Activated B cell treated with CpG ODN at 0.5 μM for 24 hours (primary cell): ENCODE measurements at regions not wholly inside any gene's neighbourhood (a gene's known extent, or its start where the extent isn't known, plus 50 kb on each side); places are given as distances from the start of the nearest gene placed in this dataset.

ENCODE experiments used
- ATAC-seq: fragments of 200-7000 bp; cut with Tn5 transposase; one replicate; pipeline ENCODE4 v1.10.0; 2021; ENCODE audit warnings: low read depth, mild to moderate bottlenecking, moderate library complexity
- CTCF ChIA-PET: fragments of 350-600 bp; sonication (Branson Sonifier 250); formaldehyde crosslinking; loops from one replicate; lab custom pipeline; 2021; ENCODE audit warnings: antibody characterized with exemption; lab: Charles Lee
- POLR2A ChIA-PET: fragments of 350-600 bp; sonication (Branson Sonifier 250); formaldehyde crosslinking; loops from one replicate; lab custom pipeline; 2021; ENCODE audit warnings: antibody characterized with exemption; lab: Charles Lee
- DNase-seq: peaks from one replicate; pipeline ENCODE4 v3.0.0; 2022
- H3K27ac Mint-ChIP-seq: one replicate; pipeline ENCODE4 v1.8.0; 2020; ENCODE audit warnings: mixed read lengths
- H3K27me3 Mint-ChIP-seq: one replicate; pipeline ENCODE4 v1.8.0; 2021; ENCODE audit warnings: mixed read lengths
- H3K36me3 Mint-ChIP-seq: one replicate; pipeline ENCODE4 v1.8.0; 2021; ENCODE audit warnings: low read depth, mixed read lengths
- H3K4me1 Mint-ChIP-seq: one replicate; pipeline ENCODE4 v1.8.0; 2021; ENCODE audit warnings: mixed read lengths
- H3K4me3 Mint-ChIP-seq: one replicate; pipeline ENCODE4 v1.8.0; 2020; ENCODE audit warnings: mild to moderate bottlenecking, mixed read lengths
- H3K9me3 Mint-ChIP-seq: one replicate; pipeline ENCODE4 v1.8.0; 2020; ENCODE audit warnings: mixed read lengths
- intact Hi-C: fragments of 100-400 bp; cut with micrococcal nuclease; formaldehyde crosslinking; loops from one replicate; pipeline ENCODE4 v1.15.1; 2024
- TF ChIP-seq, protein P1 (sequence below): fragments of 200-600 bp; IDR thresholded peaks from one replicate; pipeline ENCODE4 v1.8.0; 2022; ENCODE audit warnings: antibody characterized with exemption, mild to moderate bottlenecking

DNA sequence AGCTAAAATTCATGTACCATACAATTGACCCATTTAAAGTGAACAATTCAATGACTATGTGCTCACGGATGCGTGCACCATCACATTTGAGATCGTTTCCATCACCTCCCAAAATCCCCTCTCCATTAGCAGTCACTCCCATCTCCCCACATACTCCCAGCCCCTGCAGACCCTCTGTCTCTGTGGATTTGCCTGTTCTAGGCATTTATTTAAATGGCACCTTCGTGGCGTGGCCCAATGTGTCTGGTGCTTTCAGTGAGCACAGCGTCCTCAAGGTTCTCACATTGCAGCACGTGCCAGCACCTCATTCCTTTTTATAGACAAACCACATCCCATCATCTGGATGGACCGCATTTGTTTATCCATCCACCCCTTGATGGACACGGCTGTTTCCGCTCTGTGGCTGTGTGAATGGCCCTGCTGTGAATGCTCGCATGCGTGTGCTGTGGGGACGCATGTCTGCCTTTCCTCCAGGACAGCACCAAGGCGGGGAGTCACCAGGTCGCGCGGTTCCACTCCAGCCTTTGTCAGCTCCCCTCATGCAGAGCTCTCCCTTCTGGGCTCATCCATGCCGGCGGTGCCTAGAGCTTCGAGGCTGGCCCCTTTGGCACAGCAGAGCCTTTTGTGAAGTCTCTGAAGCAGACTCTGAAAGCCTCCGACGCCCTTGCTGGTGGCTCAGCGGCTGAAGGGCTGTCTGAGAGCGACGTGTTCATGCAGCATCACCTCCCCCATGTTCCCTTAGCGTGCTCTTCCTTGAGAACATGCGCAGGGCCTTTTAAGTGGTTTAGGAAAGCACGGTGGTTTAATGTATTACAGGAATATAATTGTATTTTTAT, 184.4 kb downstream of the KIF26A start:
- TF ChIP-seq, protein P1, sequence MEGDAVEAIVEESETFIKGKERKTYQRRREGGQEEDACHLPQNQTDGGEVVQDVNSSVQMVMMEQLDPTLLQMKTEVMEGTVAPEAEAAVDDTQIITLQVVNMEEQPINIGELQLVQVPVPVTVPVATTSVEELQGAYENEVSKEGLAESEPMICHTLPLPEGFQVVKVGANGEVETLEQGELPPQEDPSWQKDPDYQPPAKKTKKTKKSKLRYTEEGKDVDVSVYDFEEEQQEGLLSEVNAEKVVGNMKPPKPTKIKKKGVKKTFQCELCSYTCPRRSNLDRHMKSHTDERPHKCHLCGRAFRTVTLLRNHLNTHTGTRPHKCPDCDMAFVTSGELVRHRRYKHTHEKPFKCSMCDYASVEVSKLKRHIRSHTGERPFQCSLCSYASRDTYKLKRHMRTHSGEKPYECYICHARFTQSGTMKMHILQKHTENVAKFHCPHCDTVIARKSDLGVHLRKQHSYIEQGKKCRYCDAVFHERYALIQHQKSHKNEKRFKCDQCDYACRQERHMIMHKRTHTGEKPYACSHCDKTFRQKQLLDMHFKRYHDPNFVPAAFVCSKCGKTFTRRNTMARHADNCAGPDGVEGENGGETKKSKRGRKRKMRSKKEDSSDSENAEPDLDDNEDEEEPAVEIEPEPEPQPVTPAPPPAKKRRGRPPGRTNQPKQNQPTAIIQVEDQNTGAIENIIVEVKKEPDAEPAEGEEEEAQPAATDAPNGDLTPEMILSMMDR, result no peak
- CTCF ChIA-PET, result no interaction called here
- DNase-seq (no peak), ATAC-seq (no peak)
- Mint-ChIP-seq H3K27ac (no peak overlapping the region), H3K36me3 (no peaks in the 10 kb centered on the region), H3K4me1 (no peaks in the 10 kb centered on the region), H3K9me3 (no peaks in the 10 kb centered on the region), H3K4me3 (no peak overlapping the region), H3K27me3 (peaks cover 7% of the 10 kb centered on the region)
- intact Hi-C loops, result no loop called here
- POLR2A ChIA-PET, result no interaction called here

DNA sequence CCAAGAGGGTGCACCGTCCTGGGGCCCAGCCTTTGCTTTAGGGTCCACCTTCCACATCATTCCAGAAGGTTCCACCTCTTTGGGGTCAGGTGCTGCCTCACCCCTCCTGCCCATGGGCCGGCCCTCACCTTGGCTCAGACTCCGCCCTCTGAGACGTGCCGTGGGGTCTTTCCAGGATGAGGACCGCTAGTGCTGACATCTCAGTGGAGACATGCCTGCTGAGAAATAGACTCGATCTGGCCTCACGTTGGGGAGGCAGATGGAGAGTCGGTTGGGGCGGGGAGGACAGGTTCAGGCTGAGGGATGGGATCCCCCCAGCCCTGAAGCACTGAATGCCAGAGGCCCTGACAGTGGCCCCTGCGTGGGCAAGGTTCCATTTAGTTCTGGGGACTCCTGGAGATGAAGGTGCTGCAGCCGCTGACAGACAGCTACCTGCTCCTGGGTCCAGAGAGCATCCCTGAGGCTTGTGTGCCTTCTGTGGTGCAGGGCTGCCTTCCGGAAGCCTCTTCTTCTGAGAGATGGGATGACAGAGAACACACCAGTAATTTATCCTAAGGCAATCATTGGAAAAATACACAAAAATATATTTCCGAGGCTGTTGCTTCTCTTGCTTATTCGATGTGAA, 185.3 kb downstream of the KIF26A start:
- intact Hi-C loops, result no loop called here
- POLR2A ChIA-PET, result no interaction called here
- H3K27ac Mint-ChIP-seq, result no peak overlapping the region
- CTCF ChIA-PET, result no interaction called here
- H3K4me3 Mint-ChIP-seq, result no peak overlapping the region
- ATAC-seq, result no peak
- H3K4me1 Mint-ChIP-seq, result no peaks in the 10 kb centered on the region
- no peaks in the 10 kb centered on the region for H3K36me3 Mint-ChIP-seq
- TF ChIP-seq, protein P1, result no peak
- H3K9me3 Mint-ChIP-seq, result peaks cover 2% of the 10 kb centered on the region
- DNase-seq, result no peak
- peaks cover 7% of the 10 kb centered on the region for H3K27me3 Mint-ChIP-seq

DNA sequence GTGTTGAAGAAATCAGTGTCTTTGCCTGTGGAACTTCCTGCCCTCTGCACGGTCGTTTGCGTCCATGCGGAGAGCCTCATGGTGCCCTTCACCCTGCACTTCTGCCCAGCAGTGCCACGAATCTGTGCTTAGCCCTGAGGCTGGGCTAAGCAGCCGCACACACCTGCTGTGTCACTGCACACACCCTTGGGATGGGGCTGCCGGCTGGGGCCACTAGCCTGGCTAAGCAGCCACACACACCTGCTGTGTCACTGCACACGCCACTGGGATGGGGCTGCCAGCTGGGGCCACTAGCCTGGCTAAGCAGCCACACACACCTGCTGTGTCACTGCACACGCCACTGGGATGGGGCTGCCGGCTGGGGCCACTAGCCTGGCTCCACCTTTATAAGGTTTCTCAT, 188.5 kb downstream of the KIF26A start:
- H3K27me3 Mint-ChIP-seq, result peaks cover 2% of the 10 kb centered on the region
- no peak for DNase-seq
- intact Hi-C loops, result no loop called here
- POLR2A ChIA-PET, result no interaction called here
- H3K9me3 Mint-ChIP-seq, result peaks cover 19% of the 10 kb centered on the region
- no peak overlapping the region for H3K27ac Mint-ChIP-seq
- H3K4me1 Mint-ChIP-seq, result no peaks in the 10 kb centered on the region
- CTCF ChIA-PET, result no interaction called here
- TF ChIP-seq, protein P1, result no peak
- no peaks in the 10 kb centered on the region for H3K36me3 Mint-ChIP-seq
- H3K4me3 Mint-ChIP-seq, result no peak overlapping the region
- ATAC-seq, result no peak

DNA sequence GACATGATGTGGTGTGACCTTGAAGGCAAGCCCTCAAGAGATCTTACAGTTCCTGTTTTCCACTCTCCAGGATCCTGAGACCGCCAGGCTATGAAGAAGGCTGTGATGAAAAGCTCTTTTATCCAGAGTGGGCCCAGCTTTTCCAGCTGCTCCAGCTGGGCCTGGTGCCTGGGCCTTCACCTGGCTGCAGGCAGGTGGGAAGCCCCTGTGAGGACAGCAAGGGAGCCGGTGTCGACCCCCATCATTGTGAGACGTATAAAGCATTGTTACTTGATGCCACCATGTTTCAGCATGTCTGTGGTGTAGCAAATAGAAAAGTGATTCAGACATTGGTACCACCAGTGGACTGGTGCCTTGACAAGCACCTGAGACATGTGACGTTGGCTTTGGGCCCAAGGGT, 190.2 kb downstream of the KIF26A start:
- DNase-seq, result no peak
- ChIA-PET POLR2A (no interaction called here), CTCF (no interaction called here)
- H3K27ac Mint-ChIP-seq, result no peak overlapping the region
- TF ChIP-seq, protein P1, result no peak
- H3K27me3 Mint-ChIP-seq, result no peaks in the 10 kb centered on the region
- intact Hi-C loops, result no loop called here
- H3K4me3 Mint-ChIP-seq, result no peak overlapping the region
- no peaks in the 10 kb centered on the region for H3K36me3 Mint-ChIP-seq
- no peaks in the 10 kb centered on the region for H3K4me1 Mint-ChIP-seq
- ATAC-seq, result no peak
- peaks cover 19% of the 10 kb centered on the region for H3K9me3 Mint-ChIP-seq

DNA sequence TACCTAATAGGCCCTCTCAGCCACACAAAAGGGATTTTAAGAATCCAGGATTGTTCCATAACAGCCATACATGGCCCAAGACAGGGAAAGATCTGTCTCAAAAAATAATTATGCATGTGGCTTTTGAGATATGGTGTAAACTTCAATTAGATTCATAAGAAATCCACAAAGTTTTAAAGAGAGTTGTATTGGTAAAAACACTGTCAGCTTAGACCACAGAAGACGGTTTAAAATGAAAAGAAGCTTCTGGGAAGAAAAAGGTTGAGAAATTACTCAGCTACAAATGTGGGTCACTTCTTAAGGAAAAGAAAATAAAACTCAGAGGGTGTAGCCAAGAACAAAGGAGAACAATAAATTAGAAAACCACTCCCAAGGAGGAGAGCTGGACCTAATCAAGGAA, 191.4 kb downstream of the KIF26A start:
- CTCF ChIA-PET, result no interaction called here
- intact Hi-C loops, result no loop called here

More for the DNA sequence above, 191.4 kb downstream of the KIF26A start:
- Mint-ChIP-seq H3K36me3 (no peaks in the 10 kb centered on the region), H3K4me1 (no peaks in the 10 kb centered on the region), H3K9me3 (peaks cover 19% of the 10 kb centered on the region), H3K27me3 (no peaks in the 10 kb centered on the region), H3K27ac (no peak overlapping the region), H3K4me3 (no peak overlapping the region)
- POLR2A ChIA-PET, result no interaction called here
- ATAC-seq, result no peak
- TF ChIP-seq, protein P1, result no peak
- no peak for DNase-seq
